HEK293 (cell line): ENCODE measurements at regions not wholly inside any gene's neighbourhood (a gene's known extent, or its start where the extent isn't known, plus 50 kb on each side); places are given as distances from the start of the nearest gene placed in this dataset.

Experiments used
- CTCF ChIA-PET: fragments of 350-600 bp; formaldehyde crosslinking; extraction: SDS; loops from one replicate; lab custom pipeline; 2021; ENCODE audit warnings: antibody characterized with exemption; lab: Yijun Ruan, JAX
- POLR2A ChIA-PET: fragments of 300-600 bp; formaldehyde crosslinking; extraction: SDS; loops from one replicate; lab custom pipeline; 2020; ENCODE audit warnings: antibody characterized with exemption, inconsistent platforms; lab: Yijun Ruan, JAX
- H3K27ac ChIP-seq: fragments of 200-500 bp; sonication (Bioruptor generic); 2 replicates; pipeline ENCODE4 v1.5.1; 2014; ENCODE audit warnings: low read depth, low read length, control low read depth, inconsistent platforms; ENCODE audit errors: extremely low read depth
- H3K36me3 ChIP-seq, 2 experiments: fragments of 200-500 bp in 1 of 2; sonication (Bioruptor generic) in 1 of 2; 1 replicate in 1 of 2; 2 replicates in 1 of 2; pipeline ENCODE4 v1.5.1; 2014 to 2017; ENCODE audit warnings: inconsistent platforms in 2 of 2, low read length in 2 of 2; ENCODE audit not compliant: control insufficient read depth in 2 of 2, insufficient read depth in 1 of 2
- H3K4me1 ChIP-seq: fragments of 200-500 bp; sonication (Bioruptor generic); 2 replicates; pipeline ENCODE4 v1.5.1; 2014; ENCODE audit warnings: mild to moderate bottlenecking, low read length, inconsistent platforms; ENCODE audit not compliant: control insufficient read depth, insufficient read depth
- H3K4me3 ChIP-seq: 2 replicates; pipeline ENCODE4 v1.5.1; 2011; ENCODE audit warnings: low read depth, mild to moderate bottlenecking, control low read depth, low read length, moderate library complexity
- H3K9me3 ChIP-seq: fragments of 200-500 bp; sonication (Bioruptor generic); 2 replicates; pipeline ENCODE4 v1.5.1; 2014; ENCODE audit warnings: low read depth, low read length, inconsistent platforms; ENCODE audit not compliant: control insufficient read depth, insufficient read depth
- GLI2 ChIP-seq: fragments of 450-650 bp; formaldehyde crosslinking; IDR thresholded peaks from 2 replicates; pipeline ENCODE4; 2017; ENCODE audit warnings: missing biosample characterization, missing genetic modification characterization, low read depth, borderline replicate concordance
- KLF1 ChIP-seq: fragments of 450-650 bp; formaldehyde crosslinking; IDR thresholded peaks from 2 replicates; pipeline ENCODE4 v1.5.1; 2016; ENCODE audit warnings: missing biosample characterization, missing genetic modification characterization
- KLF17 ChIP-seq: fragments of 450-650 bp; formaldehyde crosslinking; IDR thresholded peaks from 2 replicates; pipeline ENCODE4 v1.5.1; 2016; ENCODE audit warnings: missing biosample characterization, missing genetic modification characterization
- RBAK ChIP-seq: fragments of 450-650 bp; formaldehyde crosslinking; IDR thresholded peaks from 2 replicates; pipeline ENCODE4 v1.5.1; 2016; ENCODE audit warnings: missing biosample characterization, missing genetic modification characterization
- ZBTB48 ChIP-seq: fragments of 450-650 bp; formaldehyde crosslinking; IDR thresholded peaks from 2 replicates; pipeline ENCODE4 v1.5.1; 2016; ENCODE audit warnings: missing biosample characterization, missing genetic modification characterization
- ZEB2 ChIP-seq: fragments of 450-650 bp; formaldehyde crosslinking; IDR thresholded peaks from 2 replicates; pipeline ENCODE4 v1.5.1; 2016; ENCODE audit warnings: missing biosample characterization, missing genetic modification characterization
- ZFP69B ChIP-seq: fragments of 450-650 bp; formaldehyde crosslinking; IDR thresholded peaks from 2 replicates; pipeline ENCODE4 v1.5.1; 2016; ENCODE audit warnings: missing biosample characterization, missing genetic modification characterization
- ZNF121 ChIP-seq: fragments of 450-650 bp; formaldehyde crosslinking; IDR thresholded peaks from 2 replicates; pipeline ENCODE4 v1.5.1; 2016; ENCODE audit warnings: missing biosample characterization, missing genetic modification characterization
- ZNF133 ChIP-seq: fragments of 450-650 bp; formaldehyde crosslinking; IDR thresholded peaks from 2 replicates; pipeline ENCODE4 v1.5.1; 2016; ENCODE audit warnings: missing biosample characterization, missing genetic modification characterization
- ZNF23 ChIP-seq: fragments of 450-650 bp; formaldehyde crosslinking; IDR thresholded peaks from 2 replicates; pipeline ENCODE4 v1.5.1; 2016; ENCODE audit warnings: missing biosample characterization, missing genetic modification characterization, borderline replicate concordance
- ZNF266 ChIP-seq: fragments of 450-650 bp; formaldehyde crosslinking; IDR thresholded peaks from 2 replicates; pipeline ENCODE4 v1.5.1; 2016; ENCODE audit warnings: missing biosample characterization, missing genetic modification characterization, low read depth
- ZNF366 ChIP-seq: fragments of 450-650 bp; formaldehyde crosslinking; conservative IDR thresholded peaks from 2 replicates; pipeline ENCODE4 v1.5.1; 2016; ENCODE audit warnings: missing biosample characterization, missing genetic modification characterization
- ZNF391 ChIP-seq: fragments of 450-650 bp; formaldehyde crosslinking; IDR thresholded peaks from 2 replicates; pipeline ENCODE4 v1.5.1; 2016; ENCODE audit warnings: low read depth, missing biosample characterization, missing genetic modification characterization, borderline replicate concordance
- ZNF571 ChIP-seq: fragments of 450-650 bp; formaldehyde crosslinking; IDR thresholded peaks from 2 replicates; pipeline ENCODE4 v1.5.0; 2017; ENCODE audit warnings: missing biosample characterization, missing genetic modification characterization
- ZNF610 ChIP-seq: fragments of 450-650 bp; formaldehyde crosslinking; IDR thresholded peaks from 2 replicates; pipeline ENCODE4 v1.5.1; 2016; ENCODE audit warnings: missing biosample characterization, missing genetic modification characterization, borderline replicate concordance
- ZNF677 ChIP-seq: fragments of 450-650 bp; IDR thresholded peaks from 2 replicates; pipeline ENCODE4 v1.5.0; 2018; ENCODE audit warnings: missing biosample characterization, mild to moderate bottlenecking, missing genetic modification characterization, moderate library complexity
- ZNF692 ChIP-seq: fragments of 450-650 bp; formaldehyde crosslinking; IDR thresholded peaks from 2 replicates; pipeline ENCODE4 v1.5.1; 2016; ENCODE audit warnings: missing biosample characterization, missing genetic modification characterization
- ZNF707 ChIP-seq: fragments of 450-650 bp; formaldehyde crosslinking; IDR thresholded peaks from 2 replicates; pipeline ENCODE4 v1.5.1; 2016; ENCODE audit warnings: missing biosample characterization, missing genetic modification characterization
- TF ChIP-seq, protein P1 (sequence below): fragments of 450-650 bp; formaldehyde crosslinking; IDR thresholded peaks from 2 replicates; pipeline ENCODE4 v1.5.1; 2016; ENCODE audit warnings: missing biosample characterization, missing genetic modification characterization
- TF ChIP-seq, protein P2 (sequence below): fragments of 450-650 bp; formaldehyde crosslinking; IDR thresholded peaks from 2 replicates; pipeline ENCODE4 v1.5.1; 2016; ENCODE audit warnings: missing biosample characterization, missing genetic modification characterization, borderline replicate concordance
- TF ChIP-seq, protein P3 (sequence below): fragments of 450-650 bp; formaldehyde crosslinking; IDR thresholded peaks from 2 replicates; pipeline ENCODE4 v1.5.1; 2016; ENCODE audit warnings: missing biosample characterization, missing genetic modification characterization, borderline replicate concordance
- TF ChIP-seq, protein P4 (sequence below): fragments of 450-650 bp; formaldehyde crosslinking; IDR thresholded peaks from 2 replicates; pipeline ENCODE4 v1.5.1; 2016; ENCODE audit warnings: missing biosample characterization, missing genetic modification characterization
- TF ChIP-seq, protein P5 (sequence below): fragments of 450-650 bp; formaldehyde crosslinking; IDR thresholded peaks from 2 replicates; pipeline ENCODE4 v1.5.1; 2016; ENCODE audit warnings: missing biosample characterization, missing genetic modification characterization

GRCh38 chr5:175816348-175816747 is 55.0 kb upstream of the CPLX2 start:
- no peaks in the 10 kb centered on the region for H3K4me1 ChIP-seq
- H3K36me3 ChIP-seq = no peaks in the 10 kb centered on the region
- ChIA-PET CTCF (interaction anchor here (0.7 kb wide), 1 partner anchor 43 kb away, joined by 3 read pairs; no protein-coding TSS in a partner anchor), POLR2A (no interaction called here)
- no peaks in the 10 kb centered on the region for H3K9me3 ChIP-seq
- H3K27ac ChIP-seq = no peak overlapping the region
- TF ChIP-seq ZNF707 (tag by site-specific recombination) (no peak), ZNF121 (tag by site-specific recombination) (no peak), ZFP69B (tag by site-specific recombination) (no peak), ZNF610 (no peak), ZNF677 (tag by site-specific recombination) (no peak), KLF17 (tag by site-specific recombination) (no peak), ZNF571 (tag by site-specific recombination) (no peak), KLF1 (no peak), ZNF23 (tag by site-specific recombination) (no peak), ZEB2 (tag by site-specific recombination) (no peak), ZNF692 (tag by site-specific recombination) (no peak), RBAK (no peak), GLI2 (tag by site-specific recombination) (no peak), ZNF366 (tag by site-specific recombination) (no peak)
- TF ChIP-seq, protein P1, sequence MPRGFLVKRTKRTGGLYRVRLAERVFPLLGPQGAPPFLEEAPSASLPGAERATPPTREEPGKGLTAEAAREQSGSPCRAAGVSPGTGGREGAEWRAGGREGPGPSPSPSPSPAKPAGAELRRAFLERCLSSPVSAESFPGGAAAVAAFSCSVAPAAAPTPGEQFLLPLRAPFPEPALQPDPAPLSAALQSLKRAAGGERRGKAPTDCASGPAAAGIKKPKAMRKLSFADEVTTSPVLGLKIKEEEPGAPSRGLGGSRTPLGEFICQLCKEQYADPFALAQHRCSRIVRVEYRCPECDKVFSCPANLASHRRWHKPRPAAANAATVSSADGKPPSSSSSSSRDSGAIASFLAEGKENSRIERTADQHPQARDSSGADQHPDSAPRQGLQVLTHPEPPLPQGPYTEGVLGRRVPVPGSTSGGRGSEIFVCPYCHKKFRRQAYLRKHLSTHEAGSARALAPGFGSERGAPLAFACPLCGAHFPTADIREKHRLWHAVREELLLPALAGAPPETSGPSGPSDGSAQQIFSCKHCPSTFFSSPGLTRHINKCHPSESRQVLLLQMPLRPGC (tag by site-specific recombination) = no peak
- TF ChIP-seq, protein P2, sequence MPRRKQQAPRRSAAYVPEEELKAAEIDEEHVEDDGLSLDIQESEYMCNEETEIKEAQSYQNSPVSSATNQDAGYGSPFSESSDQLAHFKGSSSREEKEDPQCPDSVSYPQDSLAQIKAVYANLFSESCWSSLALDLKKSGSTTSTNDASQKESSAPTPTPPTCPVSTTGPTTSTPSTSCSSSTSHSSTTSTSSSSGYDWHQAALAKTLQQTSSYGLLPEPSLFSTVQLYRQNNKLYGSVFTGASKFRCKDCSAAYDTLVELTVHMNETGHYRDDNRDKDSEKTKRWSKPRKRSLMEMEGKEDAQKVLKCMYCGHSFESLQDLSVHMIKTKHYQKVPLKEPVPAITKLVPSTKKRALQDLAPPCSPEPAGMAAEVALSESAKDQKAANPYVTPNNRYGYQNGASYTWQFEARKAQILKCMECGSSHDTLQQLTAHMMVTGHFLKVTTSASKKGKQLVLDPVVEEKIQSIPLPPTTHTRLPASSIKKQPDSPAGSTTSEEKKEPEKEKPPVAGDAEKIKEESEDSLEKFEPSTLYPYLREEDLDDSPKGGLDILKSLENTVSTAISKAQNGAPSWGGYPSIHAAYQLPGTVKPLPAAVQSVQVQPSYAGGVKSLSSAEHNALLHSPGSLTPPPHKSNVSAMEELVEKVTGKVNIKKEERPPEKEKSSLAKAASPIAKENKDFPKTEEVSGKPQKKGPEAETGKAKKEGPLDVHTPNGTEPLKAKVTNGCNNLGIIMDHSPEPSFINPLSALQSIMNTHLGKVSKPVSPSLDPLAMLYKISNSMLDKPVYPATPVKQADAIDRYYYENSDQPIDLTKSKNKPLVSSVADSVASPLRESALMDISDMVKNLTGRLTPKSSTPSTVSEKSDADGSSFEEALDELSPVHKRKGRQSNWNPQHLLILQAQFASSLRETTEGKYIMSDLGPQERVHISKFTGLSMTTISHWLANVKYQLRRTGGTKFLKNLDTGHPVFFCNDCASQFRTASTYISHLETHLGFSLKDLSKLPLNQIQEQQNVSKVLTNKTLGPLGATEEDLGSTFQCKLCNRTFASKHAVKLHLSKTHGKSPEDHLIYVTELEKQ = no peak
- TF ChIP-seq, protein P3, sequence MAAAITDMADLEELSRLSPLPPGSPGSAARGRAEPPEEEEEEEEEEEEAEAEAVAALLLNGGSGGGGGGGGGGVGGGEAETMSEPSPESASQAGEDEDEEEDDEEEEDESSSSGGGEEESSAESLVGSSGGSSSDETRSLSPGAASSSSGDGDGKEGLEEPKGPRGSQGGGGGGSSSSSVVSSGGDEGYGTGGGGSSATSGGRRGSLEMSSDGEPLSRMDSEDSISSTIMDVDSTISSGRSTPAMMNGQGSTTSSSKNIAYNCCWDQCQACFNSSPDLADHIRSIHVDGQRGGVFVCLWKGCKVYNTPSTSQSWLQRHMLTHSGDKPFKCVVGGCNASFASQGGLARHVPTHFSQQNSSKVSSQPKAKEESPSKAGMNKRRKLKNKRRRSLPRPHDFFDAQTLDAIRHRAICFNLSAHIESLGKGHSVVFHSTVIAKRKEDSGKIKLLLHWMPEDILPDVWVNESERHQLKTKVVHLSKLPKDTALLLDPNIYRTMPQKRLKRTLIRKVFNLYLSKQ (tag by site-specific recombination) = no peak
- no peak overlapping the region for H3K4me3 ChIP-seq

- ChIA-PET POLR2A (no interaction called here), CTCF (no interaction called here)
- Histone ChIP-seq H3K4me3 (no peak overlapping the region), H3K36me3 (no peaks in the 10 kb centered on the region), H3K27ac (no peak overlapping the region), H3K9me3 (no peaks in the 10 kb centered on the region), H3K4me1 (no peaks in the 10 kb centered on the region)
- TF ChIP-seq ZNF391 (no peak), ZNF133 (tag by site-specific recombination) (no peak), ZBTB48 (tag by site-specific recombination) (no peak), ZNF266 (tag by site-specific recombination) (no peak)
- TF ChIP-seq, protein P4, sequence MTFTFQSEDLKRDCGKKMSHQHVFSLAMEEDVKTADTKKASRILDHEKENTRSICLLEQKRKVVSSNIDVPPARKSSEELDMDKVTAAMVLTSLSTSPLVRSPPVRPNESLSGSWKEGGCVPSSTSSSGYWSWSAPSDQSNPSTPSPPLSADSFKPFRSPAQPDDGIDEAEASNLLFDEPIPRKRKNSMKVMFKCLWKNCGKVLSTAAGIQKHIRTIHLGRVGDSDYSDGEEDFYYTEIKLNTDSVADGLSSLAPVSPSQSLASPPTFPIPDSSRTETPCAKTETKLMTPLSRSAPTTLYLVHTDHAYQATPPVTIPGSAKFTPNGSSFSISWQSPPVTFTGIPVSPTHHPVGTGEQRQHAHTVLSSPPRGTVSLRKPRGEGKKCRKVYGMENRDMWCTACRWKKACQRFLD (tag by site-specific recombination) = no peak
- TF ChIP-seq, protein P5, sequence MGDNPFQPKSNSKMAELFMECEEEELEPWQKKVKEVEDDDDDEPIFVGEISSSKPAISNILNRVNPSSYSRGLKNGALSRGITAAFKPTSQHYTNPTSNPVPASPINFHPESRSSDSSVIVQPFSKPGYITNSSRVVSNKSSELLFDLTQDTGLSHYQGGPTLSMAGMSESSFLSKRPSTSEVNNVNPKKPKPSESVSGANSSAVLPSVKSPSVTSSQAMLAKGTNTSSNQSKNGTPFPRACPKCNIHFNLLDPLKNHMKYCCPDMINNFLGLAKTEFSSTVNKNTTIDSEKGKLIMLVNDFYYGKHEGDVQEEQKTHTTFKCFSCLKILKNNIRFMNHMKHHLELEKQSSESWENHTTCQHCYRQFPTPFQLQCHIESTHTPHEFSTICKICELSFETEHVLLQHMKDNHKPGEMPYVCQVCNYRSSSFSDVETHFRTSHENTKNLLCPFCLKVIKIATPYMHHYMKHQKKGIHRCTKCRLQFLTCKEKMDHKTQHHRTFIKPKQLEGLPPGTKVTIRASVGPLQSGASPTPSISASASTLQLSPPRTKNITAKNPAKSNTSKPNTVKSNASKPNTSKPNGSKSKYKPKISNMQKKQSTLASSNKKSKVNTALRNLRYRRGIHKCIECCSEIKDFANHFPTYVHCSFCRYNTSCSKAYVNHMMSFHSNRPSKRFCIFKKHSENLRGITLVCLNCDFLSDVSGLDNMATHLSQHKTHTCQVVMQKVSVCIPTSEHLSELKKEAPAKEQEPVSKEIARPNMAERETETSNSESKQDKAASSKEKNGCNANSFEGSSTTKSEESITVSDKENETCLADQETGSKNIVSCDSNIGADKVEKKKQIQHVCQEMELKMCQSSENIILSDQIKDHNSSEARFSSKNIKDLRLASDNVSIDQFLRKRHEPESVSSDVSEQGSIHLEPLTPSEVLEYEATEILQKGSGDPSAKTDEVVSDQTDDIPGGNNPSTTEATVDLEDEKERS (tag by site-specific recombination) = no peak
Observed at GRCh38 chr5:175819090-175819425, 52.3 kb upstream of the CPLX2 start.
